ENCODE measurements at regions not wholly inside any gene's neighbourhood (a gene's known extent, or its start where the extent isn't known, plus 50 kb on each side); places are given as distances from the start of the nearest gene placed in this dataset.
"Not testable (repeated sequence)": the region's sequence is repeated elsewhere in the genome, so short reads cannot be mapped to it uniquely, and the experiment has no call there.

DNA sequence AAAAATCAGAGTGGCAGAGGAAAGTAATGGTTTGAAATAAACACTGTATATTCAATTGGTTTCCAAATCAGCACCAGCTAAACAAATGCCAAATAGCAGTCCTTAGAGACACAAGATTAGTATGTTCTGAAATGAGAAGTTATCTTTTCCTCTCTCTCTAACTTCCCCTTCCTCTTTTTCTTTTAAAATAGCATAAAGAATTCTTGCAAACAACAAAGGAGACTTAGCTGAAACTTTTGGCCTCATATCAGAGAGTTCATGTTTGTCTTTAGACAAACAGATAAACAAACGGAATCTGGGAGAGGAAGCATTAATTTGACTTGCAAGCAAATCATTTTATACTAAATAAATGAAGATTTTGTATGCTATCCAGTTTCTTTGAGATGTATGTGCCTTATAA, 399.0 kb downstream of the GBA3 start:
- no peak overlapping the region for H3K4me3 ChIP-seq (ENCODE audit: low read depth, low read length)
- TF ChIP-seq CTCF (IDR thresholded peaks at IDR 0.05; ENCODE audit: low read depth, low read length), result no peak

- no peak for TF ChIP-seq CTCF (IDR thresholded peaks at IDR 0.05; ENCODE audit: low read depth, low read length)
- no peak overlapping the region for H3K4me3 ChIP-seq (ENCODE audit: low read depth, low read length)
Measured at GRCh38 chr4:23085249-23085568, 392.5 kb downstream of the GBA3 start.

- no peak for TF ChIP-seq CTCF (IDR thresholded peaks at IDR 0.05; ENCODE audit: low read depth, low read length)
- no peak overlapping the region for H3K4me3 ChIP-seq (ENCODE audit: low read depth, low read length)
Measured at GRCh38 chr4:23084559-23085248, 392.0 kb downstream of the GBA3 start.

GRCh38 chr4:23083391-23083790, 390.7 kb downstream of the GBA3 start:
- TF ChIP-seq CTCF (IDR thresholded peaks at IDR 0.05; ENCODE audit: low read depth, low read length), result no peak
- no peak overlapping the region for H3K4me3 ChIP-seq (ENCODE audit: low read depth, low read length)

GRCh38 chr4:23080171-23080570, 387.4 kb downstream of the GBA3 start:
- not testable (repeated sequence) for H3K4me3 ChIP-seq (ENCODE audit: low read depth, low read length)

DNA sequence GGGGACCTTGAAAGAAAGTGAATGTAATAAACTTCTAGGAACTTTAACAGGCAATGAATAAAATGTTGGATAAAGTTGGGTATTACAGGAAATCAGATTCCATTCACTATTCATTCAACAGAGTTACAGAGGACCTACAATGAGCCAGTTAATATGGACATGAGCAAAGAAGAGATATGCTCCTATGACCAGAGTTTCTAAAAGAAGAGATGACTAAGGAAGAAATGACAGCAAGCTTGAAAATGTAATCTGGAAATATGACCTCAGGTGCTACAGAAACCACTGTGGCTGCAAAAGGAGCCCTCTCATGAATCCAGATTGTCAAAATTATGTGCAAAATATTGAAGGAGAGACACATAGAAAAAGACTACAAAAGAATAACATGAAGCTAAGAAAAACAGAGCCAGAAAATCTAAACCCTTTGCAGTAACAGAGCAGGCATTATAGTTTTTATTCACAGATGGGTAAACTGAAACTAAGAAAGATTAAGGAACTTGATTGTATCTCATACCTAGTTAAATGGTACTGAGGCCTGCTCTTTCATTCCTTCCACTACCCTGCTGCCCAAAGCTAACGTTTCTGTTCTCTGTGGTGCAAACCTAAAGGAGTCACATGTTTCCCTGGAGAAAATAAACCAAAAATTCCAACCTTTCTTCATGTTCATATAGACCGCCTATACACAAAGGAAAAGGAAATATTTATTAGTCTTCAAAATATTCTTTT, 378.3 kb downstream of the GBA3 start:
- H3K4me3 ChIP-seq (ENCODE audit: low read depth, low read length), result no peak overlapping the region
- TF ChIP-seq CTCF (IDR thresholded peaks at IDR 0.05; ENCODE audit: low read depth, low read length), result no peak

DNA sequence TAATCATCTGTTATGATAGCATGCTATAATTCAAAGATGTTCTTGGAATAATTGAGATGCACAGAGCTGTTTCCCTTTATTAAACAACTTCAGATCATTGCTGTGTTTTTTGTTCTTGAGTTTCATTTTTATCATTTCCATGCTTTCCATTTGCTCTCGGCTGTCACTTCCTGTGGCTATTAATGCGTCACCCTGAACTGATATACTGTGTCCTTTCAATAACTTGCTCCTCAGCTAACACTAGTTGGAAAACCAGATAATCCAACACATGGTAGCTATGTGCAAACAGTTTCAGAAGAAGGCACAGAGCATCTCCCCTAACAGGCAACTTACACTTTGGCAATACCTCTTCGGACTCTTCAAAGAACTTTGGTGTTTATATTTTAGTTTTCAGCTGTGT, 376.0 kb downstream of the GBA3 start:
- TF ChIP-seq CTCF (IDR thresholded peaks at IDR 0.05; ENCODE audit: low read depth, low read length), result no peak
- no peak overlapping the region for H3K4me3 ChIP-seq (ENCODE audit: low read depth, low read length)

DNA sequence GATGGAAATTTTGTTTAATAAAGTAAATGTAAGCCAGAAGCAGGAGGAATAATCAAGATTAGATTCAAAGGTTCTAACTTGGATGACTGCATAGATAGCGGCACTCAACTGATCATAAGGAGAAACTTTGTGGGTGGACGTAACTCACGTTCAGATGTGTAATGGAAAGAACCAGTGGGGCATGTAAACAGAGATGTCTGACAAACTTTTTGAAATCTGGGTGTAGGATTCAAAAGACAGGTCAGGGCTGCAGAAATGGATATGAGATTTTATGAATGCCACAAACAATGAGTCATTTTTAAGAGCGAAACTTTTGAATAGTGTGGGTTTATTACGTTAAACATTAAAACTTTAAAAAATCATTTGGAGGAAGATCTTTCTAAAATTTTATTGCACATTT, 375.6 kb downstream of the GBA3 start:
- no peak overlapping the region for H3K4me3 ChIP-seq (ENCODE audit: low read depth, low read length)

More for the DNA sequence above, 375.6 kb downstream of the GBA3 start:
- no peak for TF ChIP-seq CTCF (IDR thresholded peaks at IDR 0.05; ENCODE audit: low read depth, low read length)
